ENCODE measurements at regions not wholly inside any gene's neighbourhood (a gene's known extent, or its start where the extent isn't known, plus 50 kb on each side); places are given as distances from the start of the nearest gene placed in this dataset.

DNA sequence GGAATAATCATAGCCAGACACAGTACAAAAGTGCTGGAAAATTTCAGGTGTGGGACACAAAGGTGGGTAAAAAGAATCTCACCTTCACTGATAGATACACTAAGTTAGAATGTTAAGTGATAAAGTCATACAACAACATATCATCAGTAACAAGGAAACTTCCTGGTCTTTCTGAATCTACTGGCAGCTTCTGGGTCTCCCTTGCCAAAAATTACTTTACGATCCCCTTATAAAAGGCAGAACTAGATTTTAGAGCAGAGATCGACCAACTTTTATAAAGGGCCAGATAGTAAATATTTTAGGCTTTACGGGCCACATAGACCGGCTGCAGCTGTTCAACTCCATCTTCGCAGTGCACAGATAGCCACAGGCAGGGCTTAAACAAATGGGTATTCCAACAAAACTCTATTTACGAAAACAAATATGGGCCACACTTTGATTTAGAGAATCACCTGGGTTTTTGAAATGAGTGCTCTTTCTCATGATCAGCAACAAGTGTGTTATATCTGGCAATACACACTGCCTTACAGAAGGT is 159.9 kb downstream of the AASDH start:
- TF ChIP-seq, protein P1, sequence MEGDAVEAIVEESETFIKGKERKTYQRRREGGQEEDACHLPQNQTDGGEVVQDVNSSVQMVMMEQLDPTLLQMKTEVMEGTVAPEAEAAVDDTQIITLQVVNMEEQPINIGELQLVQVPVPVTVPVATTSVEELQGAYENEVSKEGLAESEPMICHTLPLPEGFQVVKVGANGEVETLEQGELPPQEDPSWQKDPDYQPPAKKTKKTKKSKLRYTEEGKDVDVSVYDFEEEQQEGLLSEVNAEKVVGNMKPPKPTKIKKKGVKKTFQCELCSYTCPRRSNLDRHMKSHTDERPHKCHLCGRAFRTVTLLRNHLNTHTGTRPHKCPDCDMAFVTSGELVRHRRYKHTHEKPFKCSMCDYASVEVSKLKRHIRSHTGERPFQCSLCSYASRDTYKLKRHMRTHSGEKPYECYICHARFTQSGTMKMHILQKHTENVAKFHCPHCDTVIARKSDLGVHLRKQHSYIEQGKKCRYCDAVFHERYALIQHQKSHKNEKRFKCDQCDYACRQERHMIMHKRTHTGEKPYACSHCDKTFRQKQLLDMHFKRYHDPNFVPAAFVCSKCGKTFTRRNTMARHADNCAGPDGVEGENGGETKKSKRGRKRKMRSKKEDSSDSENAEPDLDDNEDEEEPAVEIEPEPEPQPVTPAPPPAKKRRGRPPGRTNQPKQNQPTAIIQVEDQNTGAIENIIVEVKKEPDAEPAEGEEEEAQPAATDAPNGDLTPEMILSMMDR (conservative IDR thresholded peaks at IDR 0.05): no peak
- TF ChIP-seq EZH2 (IDR thresholded peaks at IDR 0.05; ENCODE audit: low read depth): no peak
